ENCODE measurements at regions not wholly inside any gene's neighbourhood (a gene's known extent, or its start where the extent isn't known, plus 50 kb on each side); places are given as distances from the start of the nearest gene placed in this dataset.

DNA sequence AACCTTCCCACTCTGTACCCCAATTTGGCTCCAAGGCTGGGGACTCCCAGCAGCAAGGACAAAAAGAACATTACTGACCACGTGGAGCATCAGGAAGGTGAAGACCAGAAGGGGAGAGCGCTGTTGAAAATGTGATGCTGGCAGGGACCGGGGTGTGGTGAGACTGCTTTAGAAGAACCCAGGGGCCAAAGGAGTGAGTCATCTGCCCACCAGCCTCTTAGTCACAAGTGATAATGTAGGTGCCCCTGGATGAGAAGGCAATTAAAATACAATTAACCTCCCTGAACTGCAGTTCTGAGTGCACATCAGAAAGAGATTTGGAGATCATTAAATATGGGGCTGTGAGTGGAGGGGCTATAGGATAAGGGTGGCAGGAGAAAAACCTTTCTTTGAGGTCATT, 366.6 kb upstream of the CCL2 start:
- no peaks in the 10 kb centered on the region for H3K79me2 ChIP-seq (ENCODE audit: insufficient read depth, low read length)
- no peak overlapping the region for H3K4me2 ChIP-seq (ENCODE audit: insufficient read depth, low read length)
- peaks cover 4% of the 10 kb centered on the region for H3K9me3 ChIP-seq (ENCODE audit: low read depth, low read length)
- H3K27me3 ChIP-seq (ENCODE audit: insufficient read depth, low read length): no peaks in the 10 kb centered on the region
- no peaks in the 10 kb centered on the region for H3K4me1 ChIP-seq (ENCODE audit: insufficient read depth, low read length)
- TF ChIP-seq, protein P1, sequence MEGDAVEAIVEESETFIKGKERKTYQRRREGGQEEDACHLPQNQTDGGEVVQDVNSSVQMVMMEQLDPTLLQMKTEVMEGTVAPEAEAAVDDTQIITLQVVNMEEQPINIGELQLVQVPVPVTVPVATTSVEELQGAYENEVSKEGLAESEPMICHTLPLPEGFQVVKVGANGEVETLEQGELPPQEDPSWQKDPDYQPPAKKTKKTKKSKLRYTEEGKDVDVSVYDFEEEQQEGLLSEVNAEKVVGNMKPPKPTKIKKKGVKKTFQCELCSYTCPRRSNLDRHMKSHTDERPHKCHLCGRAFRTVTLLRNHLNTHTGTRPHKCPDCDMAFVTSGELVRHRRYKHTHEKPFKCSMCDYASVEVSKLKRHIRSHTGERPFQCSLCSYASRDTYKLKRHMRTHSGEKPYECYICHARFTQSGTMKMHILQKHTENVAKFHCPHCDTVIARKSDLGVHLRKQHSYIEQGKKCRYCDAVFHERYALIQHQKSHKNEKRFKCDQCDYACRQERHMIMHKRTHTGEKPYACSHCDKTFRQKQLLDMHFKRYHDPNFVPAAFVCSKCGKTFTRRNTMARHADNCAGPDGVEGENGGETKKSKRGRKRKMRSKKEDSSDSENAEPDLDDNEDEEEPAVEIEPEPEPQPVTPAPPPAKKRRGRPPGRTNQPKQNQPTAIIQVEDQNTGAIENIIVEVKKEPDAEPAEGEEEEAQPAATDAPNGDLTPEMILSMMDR (IDR thresholded peaks at IDR 0.05; ENCODE audit: extremely low read depth, low read depth, low read length): no peak
- H2AFZ ChIP-seq (ENCODE audit: low read length): no peak overlapping the region
- H3K27ac ChIP-seq (ENCODE audit: low read depth, low read length): no peak overlapping the region
- no peak for DNase-seq (ENCODE audit: insufficient read length, low spot score, missing footprints)
- no peak overlapping the region for H3K4me3 ChIP-seq (ENCODE audit: insufficient read depth, low read length)
- no peaks in the 10 kb centered on the region for H3K36me3 ChIP-seq (ENCODE audit: insufficient read depth, low read length)
- H4K20me1 ChIP-seq (ENCODE audit: insufficient read depth, low read length): no peaks in the 10 kb centered on the region

DNA sequence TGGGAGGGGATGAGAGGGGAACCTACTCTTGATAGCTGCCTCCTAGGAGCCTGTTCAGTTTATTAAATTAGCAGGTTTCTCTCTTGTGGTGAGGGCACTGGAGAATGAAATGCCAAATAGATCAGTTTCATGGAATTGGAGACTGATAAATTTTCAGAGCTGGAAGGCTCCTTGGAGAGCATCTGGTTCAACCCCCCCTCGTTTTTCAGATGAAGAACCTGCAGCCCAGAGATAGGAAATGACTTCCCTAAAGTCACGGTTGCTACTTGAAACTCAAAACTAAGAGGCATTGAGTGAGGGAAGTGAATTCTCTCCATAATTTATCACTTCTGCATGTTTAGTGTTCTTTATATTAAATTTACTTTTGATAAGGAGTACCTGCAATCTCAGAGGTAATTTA, 366.0 kb upstream of the CCL2 start:
- Histone ChIP-seq H3K9me3 (ENCODE audit: low read depth, low read length) (peaks cover 4% of the 10 kb centered on the region), H3K27me3 (ENCODE audit: insufficient read depth, low read length) (no peaks in the 10 kb centered on the region), H3K79me2 (ENCODE audit: insufficient read depth, low read length) (no peaks in the 10 kb centered on the region), H3K27ac (ENCODE audit: low read depth, low read length) (no peak overlapping the region), H3K36me3 (ENCODE audit: insufficient read depth, low read length) (no peaks in the 10 kb centered on the region), H3K4me1 (ENCODE audit: insufficient read depth, low read length) (no peaks in the 10 kb centered on the region), H3K4me2 (ENCODE audit: insufficient read depth, low read length) (no peak overlapping the region), H4K20me1 (ENCODE audit: insufficient read depth, low read length) (no peaks in the 10 kb centered on the region), H3K4me3 (ENCODE audit: insufficient read depth, low read length) (no peak overlapping the region), H2AFZ (ENCODE audit: low read length) (no peak overlapping the region)
- DNase-seq (ENCODE audit: insufficient read length, low spot score, missing footprints): no peak
- TF ChIP-seq, protein P1 (IDR thresholded peaks at IDR 0.05; ENCODE audit: extremely low read depth, low read depth, low read length): no peak

DNA sequence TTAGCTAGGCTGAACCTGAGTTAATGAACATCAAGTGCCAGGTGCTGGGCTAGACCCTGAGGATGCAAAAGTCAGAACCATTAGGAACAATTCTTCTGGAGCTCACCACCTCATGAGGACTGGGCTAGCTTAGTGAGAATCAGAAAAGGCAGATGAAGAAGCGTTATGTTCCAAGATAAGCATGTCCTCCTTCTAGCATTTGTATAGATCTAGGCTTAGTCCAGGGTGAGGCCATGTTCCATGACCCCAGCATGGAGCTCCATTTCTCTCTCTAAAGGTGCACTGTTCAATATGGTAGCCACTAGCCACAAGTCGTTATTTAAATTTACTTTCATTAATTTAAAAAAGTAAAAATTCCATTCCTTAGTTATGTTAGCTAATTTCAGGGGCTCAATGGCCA, 365.3 kb upstream of the CCL2 start:
- TF ChIP-seq, protein P1 (IDR thresholded peaks at IDR 0.05; ENCODE audit: extremely low read depth, low read depth, low read length): no peak
- Histone ChIP-seq H3K4me3 (ENCODE audit: insufficient read depth, low read length) (no peak overlapping the region), H3K27ac (ENCODE audit: low read depth, low read length) (no peak overlapping the region), H3K79me2 (ENCODE audit: insufficient read depth, low read length) (no peaks in the 10 kb centered on the region), H3K27me3 (ENCODE audit: insufficient read depth, low read length) (no peaks in the 10 kb centered on the region), H4K20me1 (ENCODE audit: insufficient read depth, low read length) (no peaks in the 10 kb centered on the region), H3K36me3 (ENCODE audit: insufficient read depth, low read length) (no peaks in the 10 kb centered on the region), H3K4me2 (ENCODE audit: insufficient read depth, low read length) (no peak overlapping the region), H2AFZ (ENCODE audit: low read length) (no peak overlapping the region), H3K9me3 (ENCODE audit: low read depth, low read length) (peaks cover 4% of the 10 kb centered on the region), H3K4me1 (ENCODE audit: insufficient read depth, low read length) (no peaks in the 10 kb centered on the region)
- DNase-seq (ENCODE audit: insufficient read length, low spot score, missing footprints): no peak

DNA sequence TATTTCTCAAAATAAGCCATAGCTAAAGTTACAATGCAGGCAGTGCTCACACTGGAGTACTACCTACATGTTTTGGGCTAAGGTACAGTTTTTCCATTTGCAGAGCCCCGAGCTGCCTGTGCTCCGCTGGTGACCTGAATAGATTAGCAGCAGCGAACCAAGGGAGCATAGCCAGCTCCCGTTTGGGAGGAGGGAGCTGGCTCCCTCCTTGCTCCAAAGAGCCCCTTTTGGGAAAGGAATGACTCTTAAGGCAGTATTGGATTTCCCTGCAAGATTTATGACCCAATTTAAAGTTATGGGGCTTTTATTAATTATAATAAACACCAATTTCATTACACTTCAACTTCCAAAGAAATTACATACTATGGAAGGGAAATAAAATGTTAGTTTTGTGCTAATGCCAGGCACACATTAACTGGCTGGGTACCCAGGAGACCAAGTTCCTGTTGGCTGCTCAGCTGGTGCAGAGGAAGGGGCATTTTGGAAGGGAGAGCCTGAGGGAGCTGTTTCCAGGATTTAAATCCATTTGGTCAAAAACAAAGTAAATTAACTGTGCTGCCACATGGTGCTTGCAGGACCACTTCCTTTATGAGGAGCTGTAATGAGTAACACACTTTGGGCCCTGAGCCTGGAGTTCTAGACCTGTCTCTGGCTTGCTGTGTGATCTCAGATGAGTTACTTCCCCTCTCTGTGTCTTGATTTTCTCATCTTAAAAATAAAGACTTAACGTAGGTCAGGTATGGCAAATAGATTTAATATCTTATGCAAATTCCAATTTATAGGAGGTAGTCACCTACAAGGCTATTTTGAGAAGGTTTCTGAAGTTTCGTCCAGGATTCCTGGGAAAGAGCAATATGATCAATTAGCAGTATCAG, 362.1 kb upstream of the CCL2 start:
- Histone ChIP-seq H3K27me3 (ENCODE audit: insufficient read depth, low read length) (no peaks in the 10 kb centered on the region), H3K9me3 (ENCODE audit: low read depth, low read length) (peaks cover 4% of the 10 kb centered on the region), H3K36me3 (ENCODE audit: insufficient read depth, low read length) (no peaks in the 10 kb centered on the region), H4K20me1 (ENCODE audit: insufficient read depth, low read length) (no peaks in the 10 kb centered on the region), H3K4me2 (ENCODE audit: insufficient read depth, low read length) (no peak overlapping the region), H3K79me2 (ENCODE audit: insufficient read depth, low read length) (no peaks in the 10 kb centered on the region), H3K4me3 (ENCODE audit: insufficient read depth, low read length) (no peak overlapping the region), H2AFZ (ENCODE audit: low read length) (no peak overlapping the region), H3K4me1 (ENCODE audit: insufficient read depth, low read length) (no peaks in the 10 kb centered on the region), H3K27ac (ENCODE audit: low read depth, low read length) (no peak overlapping the region)
- TF ChIP-seq, protein P1 (IDR thresholded peaks at IDR 0.05; ENCODE audit: extremely low read depth, low read depth, low read length): no peak
- DNase-seq (ENCODE audit: insufficient read length, low spot score, missing footprints): no peak
